RWPE1 (cell line): ENCODE measurements at regions not wholly inside any gene's neighbourhood (a gene's known extent, or its start where the extent isn't known, plus 50 kb on each side); places are given as distances from the start of the nearest gene placed in this dataset.

Source experiments
- CTCF ChIA-PET: fragments of 350-600 bp; sonication (Branson Sonifier 250); formaldehyde crosslinking; extraction: SDS; loops from one replicate; lab custom pipeline; 2021; lab: Yijun Ruan, JAX
- POLR2A ChIA-PET: fragments of 400-600 bp; formaldehyde crosslinking; extraction: SDS; loops from one replicate; lab custom pipeline; 2020; ENCODE audit warnings: antibody characterized with exemption; ENCODE audit not compliant: low non-redundant PET; lab: Yijun Ruan, JAX
- DNase-seq: peaks from one replicate; pipeline ENCODE4 v3.0.0; 2012; ENCODE audit warnings: low spot score
- H3K27ac ChIP-seq: fragments of 450-650 bp; 2 replicates; pipeline ENCODE4 v1.5.1; 2017
- TF ChIP-seq, protein P1 (sequence below): fragments of 450-650 bp; conservative IDR thresholded peaks from 2 replicates; pipeline ENCODE4 v1.5.1; 2017; ENCODE audit warnings: low read depth, mild to moderate bottlenecking

DNA sequence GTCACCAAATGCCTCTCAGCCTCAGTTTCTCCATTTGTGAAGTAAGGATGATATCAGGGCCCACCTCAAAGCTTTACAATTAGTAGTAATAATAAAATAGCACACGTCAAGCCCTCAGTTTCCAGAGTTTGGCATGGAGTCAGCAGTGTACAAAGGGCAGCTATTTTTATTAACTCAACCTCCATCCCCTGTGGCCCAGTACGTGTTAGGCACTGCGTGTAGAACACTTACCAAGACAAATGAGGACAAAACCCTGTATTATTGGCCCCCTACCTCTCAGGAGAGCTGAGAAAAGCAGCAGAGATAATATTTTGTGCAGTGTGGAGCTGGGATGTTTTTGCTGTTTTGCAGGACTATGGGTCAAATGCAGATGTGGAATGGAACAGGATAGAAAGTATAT is 280.8 kb downstream of the C12orf75 start:
- no peak overlapping the region for H3K27ac ChIP-seq
- DNase-seq = no peak
- TF ChIP-seq, protein P1, sequence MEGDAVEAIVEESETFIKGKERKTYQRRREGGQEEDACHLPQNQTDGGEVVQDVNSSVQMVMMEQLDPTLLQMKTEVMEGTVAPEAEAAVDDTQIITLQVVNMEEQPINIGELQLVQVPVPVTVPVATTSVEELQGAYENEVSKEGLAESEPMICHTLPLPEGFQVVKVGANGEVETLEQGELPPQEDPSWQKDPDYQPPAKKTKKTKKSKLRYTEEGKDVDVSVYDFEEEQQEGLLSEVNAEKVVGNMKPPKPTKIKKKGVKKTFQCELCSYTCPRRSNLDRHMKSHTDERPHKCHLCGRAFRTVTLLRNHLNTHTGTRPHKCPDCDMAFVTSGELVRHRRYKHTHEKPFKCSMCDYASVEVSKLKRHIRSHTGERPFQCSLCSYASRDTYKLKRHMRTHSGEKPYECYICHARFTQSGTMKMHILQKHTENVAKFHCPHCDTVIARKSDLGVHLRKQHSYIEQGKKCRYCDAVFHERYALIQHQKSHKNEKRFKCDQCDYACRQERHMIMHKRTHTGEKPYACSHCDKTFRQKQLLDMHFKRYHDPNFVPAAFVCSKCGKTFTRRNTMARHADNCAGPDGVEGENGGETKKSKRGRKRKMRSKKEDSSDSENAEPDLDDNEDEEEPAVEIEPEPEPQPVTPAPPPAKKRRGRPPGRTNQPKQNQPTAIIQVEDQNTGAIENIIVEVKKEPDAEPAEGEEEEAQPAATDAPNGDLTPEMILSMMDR = no peak
- ChIA-PET CTCF (interaction anchor here (0.6 to 0.7 kb wide), 2 partner anchors 38 to 746 kb away, joined by 3 to 8 read pairs; no protein-coding TSS in a partner anchor), POLR2A (no interaction called here)

DNA sequence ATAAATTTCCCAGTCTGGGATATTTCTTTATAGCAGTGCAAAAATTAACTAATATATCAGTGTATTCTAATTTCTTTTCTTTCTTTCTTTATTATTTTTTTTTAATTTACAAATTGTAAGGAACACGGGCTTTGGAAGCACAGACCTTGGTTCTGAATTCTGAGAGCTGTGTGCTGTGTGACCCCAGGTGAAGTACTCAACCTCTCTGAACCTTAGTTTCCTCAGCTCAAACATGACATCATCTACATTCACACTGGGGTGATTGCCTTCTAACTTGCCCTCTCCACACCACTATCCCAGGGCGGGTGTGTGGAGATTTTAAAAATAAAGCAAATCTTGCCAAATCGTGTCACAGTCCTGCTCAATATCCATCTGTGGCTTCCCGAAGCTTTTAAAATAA is 282.8 kb downstream of the C12orf75 start:
- TF ChIP-seq, protein P1 = no peak
- ChIA-PET CTCF (no interaction called here), POLR2A (no interaction called here)
- H3K27ac ChIP-seq = no peak overlapping the region
- no peak for DNase-seq

DNA sequence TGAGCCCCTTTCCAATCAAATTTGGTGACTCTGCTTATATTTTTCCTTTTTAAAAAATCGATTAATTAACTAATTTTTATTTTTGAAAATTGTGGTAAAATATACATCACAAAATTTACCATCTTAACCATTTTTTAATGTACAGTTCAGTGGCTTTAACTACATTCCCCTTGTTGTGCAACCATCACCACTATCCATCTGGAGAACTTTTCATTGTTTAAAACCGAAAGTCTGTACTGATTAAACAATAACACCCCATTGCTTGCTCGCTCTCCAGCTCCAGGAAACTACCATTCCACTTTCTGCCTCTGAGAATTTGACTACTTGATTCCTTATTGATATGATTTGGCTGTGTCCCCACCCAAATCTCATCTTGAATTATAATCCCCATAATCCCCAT is 283.4 kb downstream of the C12orf75 start:
- ChIA-PET POLR2A (no interaction called here), CTCF (no interaction called here)
- TF ChIP-seq, protein P1 = no peak
- DNase-seq = no peak
- H3K27ac ChIP-seq = no peak overlapping the region

DNA sequence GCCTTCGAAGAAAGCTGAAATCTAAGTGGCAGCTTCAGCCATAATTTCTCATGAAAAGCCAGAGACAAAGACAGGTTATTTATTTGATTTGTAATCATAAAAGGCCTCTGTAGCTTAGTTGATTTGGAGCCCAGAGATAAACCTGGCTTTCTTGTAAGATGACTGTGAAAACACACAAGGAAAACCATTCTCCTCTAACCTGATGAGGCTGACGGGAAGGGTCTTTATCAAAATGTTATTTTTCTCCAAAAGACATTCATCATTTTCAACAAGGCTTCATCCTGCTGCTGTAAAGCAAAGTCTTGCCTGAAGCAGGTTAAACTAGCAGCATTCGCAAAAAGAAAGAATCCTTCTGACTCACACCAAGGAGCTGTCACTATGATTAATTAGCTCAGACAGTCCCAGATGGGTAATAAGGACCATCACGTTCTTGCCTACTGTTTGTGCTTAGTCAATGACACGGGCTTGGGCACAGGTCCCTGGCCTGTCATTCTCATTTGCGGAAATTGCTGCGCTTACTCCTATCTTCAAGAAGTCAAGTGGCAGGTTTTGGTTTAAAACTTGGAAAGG is 286.6 kb downstream of the C12orf75 start:
- peak; percentile 36 for DNase-seq
- H3K27ac ChIP-seq = no peak overlapping the region
- CTCF ChIA-PET = interaction anchor here (0.5 to 0.9 kb wide), 2 partner anchors 30 to 745 kb away, joined by 4 read pairs; no protein-coding TSS in a partner anchor
- TF ChIP-seq, protein P1 = no peak
- POLR2A ChIA-PET = no interaction called here

DNA sequence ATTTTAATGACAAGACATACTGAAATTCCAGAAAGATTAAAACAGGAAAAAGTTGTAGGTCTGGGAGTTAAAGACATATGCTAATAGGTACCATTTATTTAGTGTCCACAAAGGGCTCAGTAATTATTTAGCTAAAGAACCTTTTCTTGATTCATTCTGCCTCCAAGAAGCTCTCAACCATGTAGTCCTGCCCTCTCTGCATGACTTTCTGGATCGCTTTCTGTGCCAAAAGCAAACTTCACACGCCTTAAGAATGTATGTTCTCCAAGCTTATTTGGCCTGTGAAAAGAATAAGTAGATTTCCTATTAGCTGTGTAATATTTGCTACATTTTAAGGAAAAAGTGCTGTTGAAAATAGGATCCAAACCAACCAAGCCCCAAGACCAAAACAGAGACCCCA is 291.7 kb downstream of the C12orf75 start:
- no peak for DNase-seq
- TF ChIP-seq, protein P1 = no peak
- H3K27ac ChIP-seq = no peak overlapping the region
- ChIA-PET CTCF (interaction anchor here (0.6 kb wide), 1 partner anchor 269 kb away, joined by 3 read pairs; no protein-coding TSS in a partner anchor), POLR2A (no interaction called here)

DNA sequence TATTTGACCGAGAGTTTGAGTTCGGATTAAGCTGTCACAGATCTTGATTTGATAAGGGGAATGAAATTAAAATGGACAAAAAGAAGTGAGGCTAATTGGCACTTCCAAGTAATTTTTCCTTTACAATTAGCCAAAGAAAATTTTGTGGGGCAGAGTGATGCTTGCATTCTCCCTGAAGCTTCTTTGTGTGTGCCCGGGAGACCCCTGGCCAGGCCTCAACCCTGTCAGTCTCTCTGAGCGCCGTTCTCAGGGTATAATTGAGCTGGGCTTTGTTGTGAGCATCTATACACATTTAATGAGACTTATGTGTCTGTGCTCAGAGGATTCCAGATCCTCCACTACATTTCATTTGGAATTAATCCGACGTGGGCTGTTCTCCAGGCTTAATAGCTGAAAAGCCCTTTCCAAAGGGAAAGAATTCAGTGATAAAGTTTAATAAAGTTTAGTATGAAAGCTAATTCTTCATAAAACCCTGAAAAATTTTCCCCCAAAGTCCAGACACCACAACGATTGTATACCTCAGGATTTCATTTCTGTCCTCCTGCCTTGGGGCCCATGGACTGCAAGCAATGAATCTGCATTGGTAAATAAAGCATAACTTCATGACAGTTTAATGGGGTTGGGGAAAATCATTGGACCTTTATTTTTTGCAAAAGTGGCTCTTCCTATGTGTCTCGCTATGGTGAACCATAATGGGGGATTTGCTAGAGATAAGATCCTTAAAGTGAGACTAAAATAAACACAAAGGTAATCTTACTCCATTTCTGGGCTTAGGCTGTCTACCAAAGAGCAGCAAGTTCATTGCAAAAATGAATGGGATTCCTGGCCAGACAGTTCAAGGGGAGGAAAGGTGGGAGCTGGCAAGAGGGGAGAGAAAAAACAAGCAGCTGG is 292.6 kb downstream of the C12orf75 start:
- POLR2A ChIA-PET = interaction anchor here (0.6 kb wide), 1 partner anchor 98 kb away, joined by 3 read pairs; no protein-coding TSS in a partner anchor
- no peak overlapping the region for H3K27ac ChIP-seq
- DNase-seq = no peak
- TF ChIP-seq, protein P1 = no peak
- CTCF ChIA-PET = interaction anchor here (0.6 kb wide), 1 partner anchor 268 kb away, joined by 3 read pairs; no protein-coding TSS in a partner anchor
